HG03571 (cell line): ENCODE measurements at regions not wholly inside any gene's neighbourhood (a gene's known extent, or its start where the extent isn't known, plus 50 kb on each side); places are given as distances from the start of the nearest gene placed in this dataset.
"Not testable (repeated sequence)": the region's sequence is repeated elsewhere in the genome, so short reads cannot be mapped to it uniquely, and the experiment has no call there.

ENCODE experiments used
- ATAC-seq: cut with Tn5 transposase; IDR thresholded peaks from one replicate; pipeline ENCODE4 v1.9.1; 2021; ENCODE audit not compliant: unreplicated experiment

- ATAC-seq: no peak
Observed at GRCh38 chr5:36389245-36389644, 87.5 kb upstream of the RANBP3L start.

GRCh38 chr5:36390640-36391039, 88.9 kb upstream of the RANBP3L start:
- no peak for ATAC-seq

GRCh38 chr5:36392186-36392585, 90.5 kb upstream of the RANBP3L start:
- ATAC-seq: no peak

- no peak for ATAC-seq
Observed at GRCh38 chr5:36392818-36393217, 91.1 kb upstream of the RANBP3L start.

- no peak for ATAC-seq
Observed at GRCh38 chr5:36393656-36394428, 92.1 kb upstream of the RANBP3L start.

GRCh38 chr5:36395260-36395659, 93.6 kb upstream of the RANBP3L start:
- no peak for ATAC-seq

- ATAC-seq: not testable (repeated sequence)
Observed at GRCh38 chr5:36395947-36396346, 94.2 kb upstream of the RANBP3L start.

- no peak for ATAC-seq
Observed at GRCh38 chr5:36396640-36397039, 94.9 kb upstream of the RANBP3L start.

GRCh38 chr5:36397901-36398536, 96.3 kb upstream of the RANBP3L start:
- ATAC-seq: no peak

GRCh38 chr5:36402512-36402906, 100.8 kb upstream of the RANBP3L start:
- ATAC-seq: no peak

GRCh38 chr5:36403632-36404311, 102.1 kb upstream of the RANBP3L start:
- no peak for ATAC-seq

GRCh38 chr5:36406023-36406422, 104.3 kb upstream of the RANBP3L start:
- no peak for ATAC-seq

- no peak for ATAC-seq
Observed at GRCh38 chr5:36407396-36407795, 105.7 kb upstream of the RANBP3L start.

GRCh38 chr5:36409711-36410110, 108.0 kb upstream of the RANBP3L start:
- ATAC-seq: not testable (repeated sequence)

GRCh38 chr5:36410672-36411071, 109.0 kb upstream of the RANBP3L start:
- ATAC-seq: not testable (repeated sequence)

GRCh38 chr5:36414869-36415282, 113.2 kb upstream of the RANBP3L start:
- no peak for ATAC-seq

- ATAC-seq: no peak
Observed at GRCh38 chr5:36416605-36417004, 114.9 kb upstream of the RANBP3L start.

GRCh38 chr5:36417221-36417620, 115.5 kb upstream of the RANBP3L start:
- ATAC-seq: no peak

- ATAC-seq: no peak
Observed at GRCh38 chr5:36417668-36418067, 116.0 kb upstream of the RANBP3L start.

- ATAC-seq: no peak
Observed at GRCh38 chr5:36418152-36418979, 116.7 kb upstream of the RANBP3L start.

GRCh38 chr5:36421256-36421655, 119.6 kb upstream of the RANBP3L start:
- ATAC-seq: no peak
